Heart left ventricle (tissue), 16 donors: ENCODE measurements at regions not wholly inside any gene's neighbourhood (a gene's known extent, or its start where the extent isn't known, plus 50 kb on each side); places are given as distances from the start of the nearest gene placed in this dataset.
"Not testable (repeated sequence)": the region's sequence is repeated elsewhere in the genome, so short reads cannot be mapped to it uniquely, and the experiment has no call there.

Source experiments
- ATAC-seq, 4 donors: fragments of 200-7000 bp; cut with Tn5 transposase; one replicate each; pipeline ENCODE4 v1.9.1; 2020 to 2022; ENCODE audit warnings: moderate library complexity in 4 of 4, mild to moderate bottlenecking in 3 of 4, moderate number of reproducible peaks in 1 of 4
- DNase-seq, 5 donors: peaks; one replicate each; pipeline ENCODE4 v3.0.0-alpha.2; 2020
- H3K27ac ChIP-seq, 12 donors: fragments of 200-600 bp; sonication (generic) in 4 of 12; one replicate each; pipeline versions ENCODE4 v1.5.0 to v1.8.0; 2016 to 2022; ENCODE audit warnings: mild to moderate bottlenecking in 2 of 12
- H3K27me3 ChIP-seq, 9 donors: fragments of 200-600 bp; sonication (generic) in 2 of 9; one replicate each; pipeline versions ENCODE4 v1.5.1 to v1.8.0; 2016 to 2022; ENCODE audit warnings: mild to moderate bottlenecking in 3 of 9
- H3K36me3 ChIP-seq, 9 donors: fragments of 200-600 bp; sonication (generic) in 2 of 9; one replicate each; pipeline versions ENCODE4 v1.5.0 to v1.8.0; 2018 to 2022; ENCODE audit warnings: mild to moderate bottlenecking in 2 of 9
- H3K4me1 ChIP-seq, 12 donors: fragments of 200-600 bp; sonication (generic) in 4 of 12; one replicate each; pipeline versions ENCODE4 v1.5.0 to v1.8.0; 2016 to 2022; ENCODE audit warnings: mild to moderate bottlenecking in 3 of 12
- H3K4me3 ChIP-seq, 12 donors: fragments of 200-600 bp; sonication (generic) in 4 of 12; one replicate each; pipeline versions ENCODE4 v1.5.0 to v1.8.0; 2017 to 2022; ENCODE audit warnings: mild to moderate bottlenecking in 9 of 12, moderate library complexity in 4 of 12
- H3K9me3 ChIP-seq, 12 donors: fragments of 200-600 bp; sonication (generic) in 4 of 12; one replicate each; pipeline versions ENCODE4 v1.5.0 to v1.8.0; 2016 to 2022; ENCODE audit warnings: mild to moderate bottlenecking in 1 of 12
- POLR2A ChIP-seq, 2 donors: fragments of 450-650 bp; IDR thresholded peaks; one replicate each; pipeline ENCODE4 v1.6.1; 2017; ENCODE audit warnings: antibody characterized with exemption in 2 of 2, mild to moderate bottlenecking in 2 of 2, moderate library complexity in 2 of 2
- WGBS, 4 donors: extraction: QIAGEN DNeasy Blood & Tissue Kit in 2 of 4; methylation state at CpG; one replicate each; pipeline versions ENCODE4 v1.1.5 to v1.1.7; 2013 to 2018; 5-methylcytosine and 5-hydroxymethylcytosine counted together
- intact Hi-C, 10 donors: fragments of 100-400 bp; cut with DNase I; formaldehyde crosslinking; loops; one replicate each; pipeline versions ENCODE4 v1.11.1 to v1.14.2; 2022
- TF ChIP-seq, protein P1 (sequence below), 12 donors: fragments of 200-600 bp; sonication (generic) in 4 of 12; IDR thresholded peaks; one replicate each; pipeline versions ENCODE4 v1.5.0 to v1.8.0; 2018 to 2022; ENCODE audit warnings: antibody characterized with exemption in 12 of 12, mild to moderate bottlenecking in 5 of 12
- donor health status: ischemic (EF 13 %, LVEDD 7.1; RV severe dilation, severe dysfunction).
- donor health status: healthy with polysubstance abuse.
- donor health status: DM: no; HTN: yes; CAD: no.
- donor health status: DM: no; HTN: no; CAD: no.
- donor health status: ischemic (EF 25% LVEDD 6.9; RV normal size, moderate dysfunction).
- donor health status: ischemic (EF 25% LVEDD 5.7; RV mildly dilated, moderate dysfunction).
- donor health status: healthy.
- donor health status: DM: yes; HTN: yes; CAD: no.
- donor health status: ischemic (EF 35%, LVEDD 5.7; RV mildly dilated, moderate dysfunction).
- donor health status: nonischemic (EF 11% LVEDD 7.7; RV severe dilation, severe dysfunction).
- donor health status: DM: yes; HTN: yes; CAD: no.
- donor health status: PGD.
- donor health status: ischemic (EF 29% LVEDD 5.4; RV normal size, mild dysfunction).
- donor health status: nonischemic (EF 23%, LVEDD 6.1; RV moderate dilation, normal function).

- Histone ChIP-seq H3K36me3 (no peaks in the 10 kb centered on the region), H3K27ac (no peak overlapping the region), H3K27me3 (peaks cover 0 to 7% (median 0%) of the 10 kb centered on the region in 9 donors), H3K4me1 (no peaks in the 10 kb centered on the region), H3K4me3 (no peak overlapping the region), H3K9me3 (no peaks in the 10 kb centered on the region)
- intact Hi-C loops = no loop called here
- TF ChIP-seq, protein P1, sequence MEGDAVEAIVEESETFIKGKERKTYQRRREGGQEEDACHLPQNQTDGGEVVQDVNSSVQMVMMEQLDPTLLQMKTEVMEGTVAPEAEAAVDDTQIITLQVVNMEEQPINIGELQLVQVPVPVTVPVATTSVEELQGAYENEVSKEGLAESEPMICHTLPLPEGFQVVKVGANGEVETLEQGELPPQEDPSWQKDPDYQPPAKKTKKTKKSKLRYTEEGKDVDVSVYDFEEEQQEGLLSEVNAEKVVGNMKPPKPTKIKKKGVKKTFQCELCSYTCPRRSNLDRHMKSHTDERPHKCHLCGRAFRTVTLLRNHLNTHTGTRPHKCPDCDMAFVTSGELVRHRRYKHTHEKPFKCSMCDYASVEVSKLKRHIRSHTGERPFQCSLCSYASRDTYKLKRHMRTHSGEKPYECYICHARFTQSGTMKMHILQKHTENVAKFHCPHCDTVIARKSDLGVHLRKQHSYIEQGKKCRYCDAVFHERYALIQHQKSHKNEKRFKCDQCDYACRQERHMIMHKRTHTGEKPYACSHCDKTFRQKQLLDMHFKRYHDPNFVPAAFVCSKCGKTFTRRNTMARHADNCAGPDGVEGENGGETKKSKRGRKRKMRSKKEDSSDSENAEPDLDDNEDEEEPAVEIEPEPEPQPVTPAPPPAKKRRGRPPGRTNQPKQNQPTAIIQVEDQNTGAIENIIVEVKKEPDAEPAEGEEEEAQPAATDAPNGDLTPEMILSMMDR (IDR thresholded peaks at IDR 0.05) = no peak
- no peak for DNase-seq
- 9 to 36% (median 24%) methylated on average over 3 of the region's 3 CpGs for WGBS, 4 donors
- no peak for ATAC-seq
Observed at GRCh38 chrX:95539041-95539440, 1145.6 kb upstream of the DIAPH2 start.

- ATAC-seq, H3K27ac ChIP-seq, intact Hi-C loops, DNase-seq, H3K4me3 ChIP-seq, H3K9me3 ChIP-seq, H3K27me3 ChIP-seq, H3K4me1 ChIP-seq, H3K36me3 ChIP-seq: not testable (repeated sequence)
- WGBS, 4 donors = 92 to 94% (median 94%) methylated on average over 11 to 18 of the region's 18 CpGs
Observed at GRCh38 chrX:95549552-95549951, 1135.1 kb upstream of the DIAPH2 start.

DNA sequence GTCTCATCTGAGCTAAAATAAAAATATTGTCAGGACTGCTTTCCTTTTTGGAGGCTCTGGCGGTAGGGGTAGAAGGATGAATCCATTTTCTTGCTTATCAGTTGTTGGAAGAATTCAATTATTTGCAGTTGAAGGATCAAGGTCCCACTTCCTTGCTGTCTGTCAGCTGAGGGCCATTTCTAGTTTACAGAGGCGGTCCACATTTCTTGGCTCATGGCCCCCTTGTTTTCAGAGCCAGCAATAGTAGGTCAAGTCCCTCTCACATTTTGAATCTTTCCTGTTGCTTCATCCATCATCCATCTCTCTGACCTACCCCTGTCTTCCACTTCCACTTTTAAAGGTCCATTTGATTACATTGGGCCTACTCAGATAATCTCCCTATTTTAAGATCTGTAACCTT, 1099.3 kb upstream of the DIAPH2 start:
- Histone ChIP-seq H3K27me3 (no peaks in the 10 kb centered on the region), H3K9me3 (no peaks in the 10 kb centered on the region), H3K27ac (no peak overlapping the region), H3K4me3 (no peak overlapping the region), H3K36me3 (no peaks in the 10 kb centered on the region), H3K4me1 (no peaks in the 10 kb centered on the region)
- DNase-seq (no peak), ATAC-seq (no peak)
- intact Hi-C loops = no loop called here
- 76 to 95% (median 84%) methylated on average over 2 of the region's 2 CpGs for WGBS, 4 donors
- TF ChIP-seq, protein P1 (IDR thresholded peaks at IDR 0.05) = no peak
- TF ChIP-seq POLR2A (IDR thresholded peaks at IDR 0.05) = no peak

DNA sequence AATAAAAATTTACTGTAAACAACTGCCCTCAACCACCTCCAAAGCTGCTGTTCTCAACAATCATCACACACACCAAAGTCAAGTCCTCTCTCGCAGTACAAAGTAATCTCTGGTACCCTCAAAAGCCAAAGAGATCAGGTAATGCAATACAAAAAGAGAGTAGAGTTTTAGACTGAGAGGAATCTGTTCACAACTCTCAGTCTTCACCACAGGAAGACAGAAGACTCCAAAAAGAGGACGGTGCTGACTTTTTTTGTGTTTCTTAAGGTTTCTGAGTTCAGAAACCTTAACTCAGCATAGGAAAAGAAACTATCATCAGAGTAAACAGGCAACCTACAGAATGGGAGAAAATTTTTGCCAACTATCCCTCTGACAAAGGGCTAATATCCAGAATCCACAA, 1072.3 kb upstream of the DIAPH2 start:
- DNase-seq (no peak), ATAC-seq (no peak)
- TF ChIP-seq, protein P1 (IDR thresholded peaks at IDR 0.05) = no peak
- TF ChIP-seq POLR2A (IDR thresholded peaks at IDR 0.05) = no peak
- Histone ChIP-seq H3K36me3 (no peaks in the 10 kb centered on the region), H3K4me1 (no peaks in the 10 kb centered on the region), H3K9me3 (peaks cover 0 to 12% (median 0%) of the 10 kb centered on the region in 12 donors), H3K4me3 (no peak overlapping the region), H3K27ac (no peak overlapping the region), H3K27me3 (no peaks in the 10 kb centered on the region)
- intact Hi-C loops = no loop called here
- 66 to 78% (median 73%) methylated on average over 2 of the region's 2 CpGs for WGBS, 4 donors

DNA sequence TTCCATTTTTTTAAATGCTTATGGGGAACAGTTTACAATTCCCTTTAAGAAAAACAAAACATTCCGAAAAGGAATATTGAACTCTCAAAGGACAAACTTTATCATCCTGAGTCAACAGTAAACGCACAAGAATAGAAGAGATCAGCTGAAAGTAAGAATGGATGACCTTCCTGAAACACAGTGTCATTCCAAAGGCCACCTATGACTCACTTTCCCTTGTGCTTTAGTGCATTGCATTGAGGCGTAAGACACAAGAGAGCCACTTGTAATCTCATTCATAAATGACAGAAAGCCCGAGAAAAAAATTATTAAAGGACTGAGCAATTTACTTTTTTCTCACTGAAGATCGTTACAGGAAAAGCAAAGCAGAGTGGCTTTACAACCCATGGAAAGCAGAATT, 1062.4 kb upstream of the DIAPH2 start:
- TF ChIP-seq POLR2A (IDR thresholded peaks at IDR 0.05) = no peak
- TF ChIP-seq, protein P1 (IDR thresholded peaks at IDR 0.05) = no peak
- intact Hi-C loops = no loop called here

More for the DNA sequence above, 1062.4 kb upstream of the DIAPH2 start:
- H3K36me3 ChIP-seq = no peaks in the 10 kb centered on the region
- DNase-seq (no peak), ATAC-seq (no peak)
- no peaks in the 10 kb centered on the region for H3K4me1 ChIP-seq
- H3K27ac ChIP-seq = no peak overlapping the region
- 58 to 69% (median 63%) methylated on average over 5 of the region's 5 CpGs for WGBS, 4 donors
- H3K27me3 ChIP-seq = no peaks in the 10 kb centered on the region
- H3K9me3 ChIP-seq = no peaks in the 10 kb centered on the region
- no peak overlapping the region for H3K4me3 ChIP-seq
